HuH-7 (cell line): ENCODE measurements at regions not wholly inside any gene's neighbourhood (a gene's known extent, or its start where the extent isn't known, plus 50 kb on each side); places are given as distances from the start of the nearest gene placed in this dataset.
"Not testable (repeated sequence)": the region's sequence is repeated elsewhere in the genome, so short reads cannot be mapped to it uniquely, and the experiment has no call there.

Source experiments
- DNase-seq: peaks from one replicate; pipeline ENCODE4 v3.0.0; 2011; ENCODE audit warnings: low spot score

- no peak for DNase-seq
These were observed 337.5 kb upstream of the CITED2 start for GRCh38 chr6:139711804-139712585.

GRCh38 chr6:139710556-139710955 lies 336.1 kb upstream of the CITED2 start:
- DNase-seq: no peak

GRCh38 chr6:139708337-139709199 lies 334.1 kb upstream of the CITED2 start:
- peak; percentile 71 for DNase-seq

GRCh38 chr6:139706912-139707311 lies 332.5 kb upstream of the CITED2 start:
- DNase-seq: no peak

GRCh38 chr6:139705284-139705683 lies 330.8 kb upstream of the CITED2 start:
- no peak for DNase-seq

GRCh38 chr6:139703780-139704179 lies 329.3 kb upstream of the CITED2 start:
- no peak for DNase-seq

GRCh38 chr6:139702706-139703105 lies 328.3 kb upstream of the CITED2 start:
- DNase-seq: no peak

GRCh38 chr6:139701695-139702094 lies 327.2 kb upstream of the CITED2 start:
- no peak for DNase-seq

- DNase-seq: no peak
These were observed 326.6 kb upstream of the CITED2 start for GRCh38 chr6:139701003-139701402.

GRCh38 chr6:139699911-139700310 lies 325.5 kb upstream of the CITED2 start:
- no peak for DNase-seq

- DNase-seq: no peak
These were observed 324.9 kb upstream of the CITED2 start for GRCh38 chr6:139699335-139699734.

GRCh38 chr6:139698526-139699176 lies 324.2 kb upstream of the CITED2 start:
- DNase-seq: peak; percentile 60

- not testable (repeated sequence) for DNase-seq
These were observed 323.4 kb upstream of the CITED2 start for GRCh38 chr6:139697856-139698255.

- DNase-seq: not testable (repeated sequence)
These were observed 322.5 kb upstream of the CITED2 start for GRCh38 chr6:139696991-139697390.

- DNase-seq: peak; percentile 42
These were observed 320.9 kb upstream of the CITED2 start for GRCh38 chr6:139695361-139695760.

GRCh38 chr6:139693735-139694134 lies 319.3 kb upstream of the CITED2 start:
- no peak for DNase-seq

- DNase-seq: no peak
These were observed 315.6 kb upstream of the CITED2 start for GRCh38 chr6:139690007-139690406.

GRCh38 chr6:139687055-139687454 lies 312.6 kb upstream of the CITED2 start:
- DNase-seq: no peak

GRCh38 chr6:139686308-139686707 lies 311.9 kb upstream of the CITED2 start:
- DNase-seq: peak; percentile 47

- DNase-seq: no peak
These were observed 310.6 kb upstream of the CITED2 start for GRCh38 chr6:139685009-139685408.

GRCh38 chr6:139680819-139681218 lies 306.4 kb upstream of the CITED2 start:
- DNase-seq: no peak

GRCh38 chr6:139679516-139680179 lies 305.2 kb upstream of the CITED2 start:
- DNase-seq: no peak
